ENCODE measurements at regions not wholly inside any gene's neighbourhood (a gene's known extent, or its start where the extent isn't known, plus 50 kb on each side); places are given as distances from the start of the nearest gene placed in this dataset.

DNA sequence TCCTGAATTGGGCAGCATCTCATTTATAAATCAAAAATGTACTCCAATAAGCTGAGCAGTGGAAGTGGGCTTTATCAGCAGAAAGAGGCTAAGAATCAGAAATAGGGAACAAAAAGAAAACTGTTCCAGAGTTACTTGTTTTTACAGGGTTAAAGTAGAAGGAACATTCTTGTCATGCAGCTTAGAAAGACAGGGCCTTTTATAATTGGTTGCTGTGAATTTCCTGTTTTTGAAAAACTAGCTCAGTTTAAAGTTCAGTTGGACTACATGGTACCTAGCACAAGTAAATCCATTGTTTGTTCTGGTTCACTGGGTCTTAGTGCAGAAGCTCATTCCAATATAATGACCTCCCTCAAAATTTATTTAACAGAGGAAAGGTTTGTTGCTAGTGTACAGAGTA lies 200.8 kb downstream of the GRIA2 start:
- ATAC-seq (no peak), DNase-seq (no peak)
- intact Hi-C loops (cut with micrococcal nuclease), result no loop called here
- TF ChIP-seq, protein P1, sequence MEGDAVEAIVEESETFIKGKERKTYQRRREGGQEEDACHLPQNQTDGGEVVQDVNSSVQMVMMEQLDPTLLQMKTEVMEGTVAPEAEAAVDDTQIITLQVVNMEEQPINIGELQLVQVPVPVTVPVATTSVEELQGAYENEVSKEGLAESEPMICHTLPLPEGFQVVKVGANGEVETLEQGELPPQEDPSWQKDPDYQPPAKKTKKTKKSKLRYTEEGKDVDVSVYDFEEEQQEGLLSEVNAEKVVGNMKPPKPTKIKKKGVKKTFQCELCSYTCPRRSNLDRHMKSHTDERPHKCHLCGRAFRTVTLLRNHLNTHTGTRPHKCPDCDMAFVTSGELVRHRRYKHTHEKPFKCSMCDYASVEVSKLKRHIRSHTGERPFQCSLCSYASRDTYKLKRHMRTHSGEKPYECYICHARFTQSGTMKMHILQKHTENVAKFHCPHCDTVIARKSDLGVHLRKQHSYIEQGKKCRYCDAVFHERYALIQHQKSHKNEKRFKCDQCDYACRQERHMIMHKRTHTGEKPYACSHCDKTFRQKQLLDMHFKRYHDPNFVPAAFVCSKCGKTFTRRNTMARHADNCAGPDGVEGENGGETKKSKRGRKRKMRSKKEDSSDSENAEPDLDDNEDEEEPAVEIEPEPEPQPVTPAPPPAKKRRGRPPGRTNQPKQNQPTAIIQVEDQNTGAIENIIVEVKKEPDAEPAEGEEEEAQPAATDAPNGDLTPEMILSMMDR (IDR thresholded peaks at IDR 0.05), result no peak
- no peaks in the 10 kb centered on the region for H3K36me3 Mint-ChIP-seq
- no peaks in the 10 kb centered on the region for H3K4me1 Mint-ChIP-seq
- Histone ChIP-seq H3K9me3 (ENCODE audit: control insufficient read depth, insufficient read depth, low read length) (no peaks in the 10 kb centered on the region), H3K4me1 (ENCODE audit: control insufficient read depth, insufficient read depth, low read length) (no peaks in the 10 kb centered on the region), H3K4me3 (ENCODE audit: low read length) (no peak overlapping the region), H3K36me3 (ENCODE audit: control insufficient read depth, insufficient read depth, low read length) (no peaks in the 10 kb centered on the region), H3K27me3 (ENCODE audit: control insufficient read depth, insufficient read depth, low read length) (no peaks in the 10 kb centered on the region), H3K27ac (ENCODE audit: low read length) (no peak overlapping the region)
- H3K27me3 Mint-ChIP-seq (ENCODE audit: low read depth in 2 of 2), result no peaks in the 10 kb centered on the region
- peaks cover 2 to 11% of the 10 kb centered on the region in 2 donors for H3K9me3 Mint-ChIP-seq
- no peak overlapping the region for H3K27ac Mint-ChIP-seq
- H3K4me3 Mint-ChIP-seq, result no peak overlapping the region
